Vagina (tissue), 2 donors: ENCODE measurements at regions not wholly inside any gene's neighbourhood (a gene's known extent, or its start where the extent isn't known, plus 50 kb on each side); places are given as distances from the start of the nearest gene placed in this dataset.

Experiments
- DNase-seq, 2 donors: peaks; one replicate each; pipeline ENCODE4 v3.0.0-alpha.2; 2017; ENCODE audit errors: extremely low spot score in 2 of 2
- H3K27ac ChIP-seq: fragments of 200-600 bp; sonication (generic); one replicate; pipeline ENCODE4 v1.5.1; 2019
- H3K27me3 ChIP-seq: fragments of 200-600 bp; sonication (generic); one replicate; pipeline ENCODE4 v1.5.1; 2019
- H3K36me3 ChIP-seq, 2 donors: fragments of 200-600 bp; sonication (generic); one replicate each; pipeline ENCODE4 v1.5.1; 2017 to 2019
- H3K4me1 ChIP-seq: fragments of 200-600 bp; sonication (generic); one replicate; pipeline ENCODE4 v1.5.1; 2019
- H3K4me3 ChIP-seq, 2 donors: fragments of 200-600 bp; sonication (generic); 1 replicate in 1 of 2; 2 replicates in 1 of 2; pipeline ENCODE4 v1.5.1; 2016 to 2019
- H3K9me3 ChIP-seq: fragments of 200-600 bp; sonication (generic); one replicate; pipeline ENCODE4 v1.5.1; 2019
- POLR2A ChIP-seq, 2 donors: fragments of 450-650 bp; IDR thresholded peaks; one replicate each; pipeline ENCODE4 v1.6.1; 2017; ENCODE audit warnings: antibody characterized with exemption in 2 of 2, mild to moderate bottlenecking in 2 of 2, moderate library complexity in 2 of 2
- POLR2AphosphoS5 ChIP-seq, 2 donors: sonication (generic); formaldehyde crosslinking; IDR thresholded peaks; one replicate each; pipeline ENCODE4 v1.9.0; 2017; ENCODE audit warnings: antibody characterized with exemption in 2 of 2, mild to moderate bottlenecking in 2 of 2, low read depth in 1 of 2; ENCODE audit not compliant: insufficient read depth in 1 of 2
- intact Hi-C: fragments of 100-400 bp; cut with DNase I; formaldehyde crosslinking; loops from one replicate; pipeline ENCODE4 v1.15.1; 2023
- TF ChIP-seq, protein P1 (sequence below), 3 experiments: fragments of 450-650 bp in 2 of 3; fragments of 200-600 bp in 1 of 3; sonication (generic) in 1 of 3; IDR thresholded peaks; one replicate each; pipeline ENCODE4 v1.5.1; 2017 to 2019; ENCODE audit warnings: antibody characterized with exemption in 3 of 3, mild to moderate bottlenecking in 2 of 3, moderate library complexity in 2 of 3

DNA sequence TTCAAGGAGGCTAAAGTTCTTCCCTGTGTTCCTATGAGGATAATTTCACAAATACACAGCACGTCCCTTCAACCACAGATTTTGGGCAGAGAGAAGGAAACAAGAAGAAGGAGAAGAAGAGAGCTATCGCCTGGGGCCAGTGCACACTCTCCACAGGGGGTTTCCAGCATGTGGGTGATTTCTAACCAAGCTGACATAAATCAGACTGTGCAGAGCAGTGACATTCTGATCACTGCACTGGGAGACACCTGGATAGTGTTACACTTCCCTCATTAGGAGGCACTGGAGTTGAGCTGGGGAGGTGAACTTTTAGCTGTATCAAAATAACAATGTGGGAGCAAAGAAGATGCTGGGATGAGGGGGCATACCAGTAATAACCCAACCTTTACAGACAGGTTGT is 71.8 kb upstream of the CENPW start:
- H3K36me3 ChIP-seq = no peaks in the 10 kb centered on the region
- H3K27ac ChIP-seq = no peak overlapping the region
- H3K27me3 ChIP-seq = no peaks in the 10 kb centered on the region
- no peak for TF ChIP-seq POLR2AphosphoS5 (IDR thresholded peaks at IDR 0.05; ENCODE audit: insufficient read depth in 1 of 2, low read depth in 1 of 2)
- no peak for TF ChIP-seq POLR2A (IDR thresholded peaks at IDR 0.05)
- TF ChIP-seq, protein P1, sequence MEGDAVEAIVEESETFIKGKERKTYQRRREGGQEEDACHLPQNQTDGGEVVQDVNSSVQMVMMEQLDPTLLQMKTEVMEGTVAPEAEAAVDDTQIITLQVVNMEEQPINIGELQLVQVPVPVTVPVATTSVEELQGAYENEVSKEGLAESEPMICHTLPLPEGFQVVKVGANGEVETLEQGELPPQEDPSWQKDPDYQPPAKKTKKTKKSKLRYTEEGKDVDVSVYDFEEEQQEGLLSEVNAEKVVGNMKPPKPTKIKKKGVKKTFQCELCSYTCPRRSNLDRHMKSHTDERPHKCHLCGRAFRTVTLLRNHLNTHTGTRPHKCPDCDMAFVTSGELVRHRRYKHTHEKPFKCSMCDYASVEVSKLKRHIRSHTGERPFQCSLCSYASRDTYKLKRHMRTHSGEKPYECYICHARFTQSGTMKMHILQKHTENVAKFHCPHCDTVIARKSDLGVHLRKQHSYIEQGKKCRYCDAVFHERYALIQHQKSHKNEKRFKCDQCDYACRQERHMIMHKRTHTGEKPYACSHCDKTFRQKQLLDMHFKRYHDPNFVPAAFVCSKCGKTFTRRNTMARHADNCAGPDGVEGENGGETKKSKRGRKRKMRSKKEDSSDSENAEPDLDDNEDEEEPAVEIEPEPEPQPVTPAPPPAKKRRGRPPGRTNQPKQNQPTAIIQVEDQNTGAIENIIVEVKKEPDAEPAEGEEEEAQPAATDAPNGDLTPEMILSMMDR (IDR thresholded peaks at IDR 0.05) = no peak
- no peak for DNase-seq
- no peak overlapping the region for H3K4me3 ChIP-seq
- no peaks in the 10 kb centered on the region for H3K9me3 ChIP-seq
- no peaks in the 10 kb centered on the region for H3K4me1 ChIP-seq
- intact Hi-C loops = no loop called here

DNA sequence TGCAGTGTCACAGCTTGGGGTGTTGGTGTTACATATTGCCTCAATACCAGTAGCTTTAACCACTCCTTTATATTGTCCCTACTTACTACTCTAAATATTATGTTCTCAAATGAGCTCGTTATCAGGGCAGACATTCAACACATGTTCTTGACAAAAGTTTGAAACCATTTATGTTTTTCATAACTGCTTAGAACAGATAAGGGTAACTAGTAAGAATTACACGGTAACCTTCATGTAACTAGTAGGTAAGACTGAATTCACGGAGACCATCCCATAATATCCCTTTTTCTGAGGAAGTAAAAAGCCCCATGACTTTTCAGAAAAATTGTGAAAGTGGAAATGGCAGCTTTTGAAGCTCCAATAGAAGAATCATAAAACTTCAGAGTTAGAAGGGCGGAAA is 59.6 kb upstream of the CENPW start:
- DNase-seq = no peak
- Histone ChIP-seq H3K36me3 (no peaks in the 10 kb centered on the region), H3K4me1 (no peaks in the 10 kb centered on the region), H3K4me3 (no peak overlapping the region), H3K9me3 (no peaks in the 10 kb centered on the region), H3K27ac (no peak overlapping the region), H3K27me3 (no peaks in the 10 kb centered on the region)
- intact Hi-C loops = no loop called here
- no peak for TF ChIP-seq POLR2AphosphoS5 (IDR thresholded peaks at IDR 0.05; ENCODE audit: insufficient read depth in 1 of 2, low read depth in 1 of 2)
- TF ChIP-seq, protein P1 (IDR thresholded peaks at IDR 0.05) = no peak
- TF ChIP-seq POLR2A (IDR thresholded peaks at IDR 0.05) = no peak

DNA sequence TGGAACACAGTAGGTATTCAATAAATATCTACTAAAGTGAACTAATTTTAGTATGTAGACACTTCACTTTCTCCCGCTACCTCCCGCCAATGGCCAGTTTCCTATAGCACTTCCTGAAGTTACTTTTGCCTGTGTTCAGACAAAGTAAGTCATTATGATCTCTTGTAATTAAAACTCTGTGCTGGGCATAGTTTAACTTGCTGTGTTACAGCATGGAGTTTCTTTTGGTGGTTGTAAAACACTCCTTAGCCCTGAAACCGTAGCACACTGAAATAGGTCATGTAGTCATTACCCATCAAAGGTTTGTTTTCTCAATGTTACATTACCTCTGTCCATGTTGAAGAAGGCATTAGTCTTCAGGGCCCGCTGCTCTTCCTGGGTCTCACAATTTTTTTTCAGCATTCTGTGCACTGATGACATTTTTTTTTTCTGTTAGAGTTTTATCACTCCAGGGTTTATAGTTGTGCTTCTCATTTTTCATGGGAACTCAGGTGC is 54.0 kb upstream of the CENPW start:
- TF ChIP-seq POLR2A (IDR thresholded peaks at IDR 0.05) = no peak
- TF ChIP-seq POLR2AphosphoS5 (IDR thresholded peaks at IDR 0.05; ENCODE audit: insufficient read depth in 1 of 2, low read depth in 1 of 2) = no peak
- TF ChIP-seq, protein P1 (IDR thresholded peaks at IDR 0.05) = no peak
- intact Hi-C loops = loop anchor here (5.0 kb wide), 1 partner anchor 231 kb away; no protein-coding TSS in a partner anchor

More for the DNA sequence above, 54.0 kb upstream of the CENPW start:
- Histone ChIP-seq H3K27me3 (no peaks in the 10 kb centered on the region), H3K4me1 (no peaks in the 10 kb centered on the region), H3K36me3 (no peaks in the 10 kb centered on the region), H3K4me3 (no peak overlapping the region), H3K27ac (no peak overlapping the region), H3K9me3 (no peaks in the 10 kb centered on the region)
- no peak for DNase-seq
